MCF 10A (cell line): ENCODE measurements at regions not wholly inside any gene's neighbourhood (a gene's known extent, or its start where the extent isn't known, plus 50 kb on each side); places are given as distances from the start of the nearest gene placed in this dataset.

Source experiments
- BruUV-seq: library from RNA; stranded (reverse); fragments of 400-500 nt; replicated peaks from 2 replicates; lab custom pipeline; 2021; lab: Mats Ljungman, UMichigan
- CTCF ChIA-PET: fragments of 300-600 bp; sonication (Branson Sonifier 250); formaldehyde crosslinking; extraction: SDS; loops from one replicate; lab custom pipeline; 2021; ENCODE audit warnings: antibody characterized with exemption, inconsistent platforms; lab: Yijun Ruan, JAX
- POLR2A ChIA-PET: fragments of 300-600, 350-650 bp; sonication (Branson Sonifier 250); formaldehyde crosslinking; extraction: SDS; loops from one replicate; lab custom pipeline; 2020; ENCODE audit warnings: antibody characterized with exemption, inconsistent platforms; lab: Yijun Ruan, JAX
- DNase-seq: peaks from one replicate; pipeline ENCODE4 v3.0.0-alpha.2; 2018; ENCODE audit not compliant: unreplicated experiment
- H3K27ac Mint-ChIP-seq: one replicate; pipeline ENCODE4 v1.8.0; 2022; ENCODE audit warnings: mild to moderate bottlenecking, low read depth, mixed read lengths; ENCODE audit not compliant: unreplicated experiment
- H3K27me3 Mint-ChIP-seq: one replicate; pipeline ENCODE4 v1.8.0; 2022; ENCODE audit warnings: mixed read lengths; ENCODE audit not compliant: insufficient read depth, unreplicated experiment
- H3K36me3 Mint-ChIP-seq: one replicate; pipeline ENCODE4 v1.8.0; 2022; ENCODE audit warnings: mild to moderate bottlenecking, moderate library complexity, mixed read lengths; ENCODE audit not compliant: insufficient read depth, unreplicated experiment
- H3K4me1 Mint-ChIP-seq: one replicate; pipeline ENCODE4 v1.8.0; 2022; ENCODE audit warnings: mixed read lengths; ENCODE audit not compliant: insufficient read depth, unreplicated experiment
- H3K4me3 Mint-ChIP-seq: one replicate; pipeline ENCODE4 v1.8.0; 2022; ENCODE audit warnings: mild to moderate bottlenecking, moderate library complexity, mixed read lengths; ENCODE audit not compliant: unreplicated experiment
- H3K9me3 Mint-ChIP-seq: one replicate; pipeline ENCODE4 v1.8.0; 2022; ENCODE audit warnings: mixed read lengths; ENCODE audit not compliant: unreplicated experiment
- intact Hi-C: fragments of 100-400 bp; cut with micrococcal nuclease; formaldehyde crosslinking; loops from 2 replicates; pipeline ENCODE4 v1.14.1; 2022
- TF ChIP-seq, protein P1 (sequence below): fragments of 200-600 bp; IDR thresholded peaks from one replicate; pipeline ENCODE4 v1.8.0; 2022; ENCODE audit warnings: antibody characterized with exemption, mild to moderate bottlenecking; ENCODE audit not compliant: unreplicated experiment

DNA sequence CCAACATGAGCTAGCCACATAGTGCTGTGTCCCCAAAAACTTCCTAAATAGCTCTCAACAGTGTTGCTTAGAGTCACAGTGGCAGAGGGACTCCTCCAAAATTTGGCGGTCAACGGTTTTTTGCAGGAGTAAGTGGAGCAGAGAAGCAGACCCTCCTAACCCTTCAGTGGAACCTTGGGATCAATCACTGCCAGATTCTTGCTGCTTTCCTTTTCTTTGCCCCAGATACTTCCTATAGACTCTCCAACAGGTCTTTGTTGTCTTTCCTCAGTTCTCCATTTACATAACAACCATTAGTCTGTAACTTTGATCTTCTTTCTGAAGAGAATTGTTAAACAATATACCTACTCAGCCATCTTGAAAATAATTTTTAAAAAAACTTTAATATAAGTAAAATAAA, 556.1 kb downstream of the BRINP3 start:
- CTCF ChIA-PET, result no interaction called here
- intact Hi-C loops, result no loop called here
- POLR2A ChIA-PET, result no interaction called here

DNA sequence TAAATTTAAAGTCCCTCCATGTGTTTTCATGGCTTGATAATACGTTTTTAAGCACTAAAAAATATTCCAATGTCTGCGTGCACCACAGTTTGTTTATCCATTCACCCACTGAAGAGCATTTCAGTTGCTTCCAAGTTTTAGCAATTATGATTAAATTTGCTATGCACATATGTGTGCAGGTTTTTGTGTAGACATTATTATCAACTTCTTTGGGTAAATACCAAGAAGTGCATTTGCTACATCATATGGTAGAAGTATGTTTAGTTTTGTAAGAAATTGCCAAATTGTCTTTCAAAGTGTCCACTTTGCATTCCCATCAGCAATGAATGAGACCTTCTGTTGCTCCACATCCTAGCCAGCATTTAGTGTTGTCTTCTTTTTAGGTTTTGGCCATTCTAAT, 550.0 kb downstream of the BRINP3 start:
- TF ChIP-seq, protein P1, sequence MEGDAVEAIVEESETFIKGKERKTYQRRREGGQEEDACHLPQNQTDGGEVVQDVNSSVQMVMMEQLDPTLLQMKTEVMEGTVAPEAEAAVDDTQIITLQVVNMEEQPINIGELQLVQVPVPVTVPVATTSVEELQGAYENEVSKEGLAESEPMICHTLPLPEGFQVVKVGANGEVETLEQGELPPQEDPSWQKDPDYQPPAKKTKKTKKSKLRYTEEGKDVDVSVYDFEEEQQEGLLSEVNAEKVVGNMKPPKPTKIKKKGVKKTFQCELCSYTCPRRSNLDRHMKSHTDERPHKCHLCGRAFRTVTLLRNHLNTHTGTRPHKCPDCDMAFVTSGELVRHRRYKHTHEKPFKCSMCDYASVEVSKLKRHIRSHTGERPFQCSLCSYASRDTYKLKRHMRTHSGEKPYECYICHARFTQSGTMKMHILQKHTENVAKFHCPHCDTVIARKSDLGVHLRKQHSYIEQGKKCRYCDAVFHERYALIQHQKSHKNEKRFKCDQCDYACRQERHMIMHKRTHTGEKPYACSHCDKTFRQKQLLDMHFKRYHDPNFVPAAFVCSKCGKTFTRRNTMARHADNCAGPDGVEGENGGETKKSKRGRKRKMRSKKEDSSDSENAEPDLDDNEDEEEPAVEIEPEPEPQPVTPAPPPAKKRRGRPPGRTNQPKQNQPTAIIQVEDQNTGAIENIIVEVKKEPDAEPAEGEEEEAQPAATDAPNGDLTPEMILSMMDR, result no peak
- no peak for DNase-seq
- Mint-ChIP-seq H3K27me3 (no peaks in the 10 kb centered on the region), H3K36me3 (no peaks in the 10 kb centered on the region), H3K9me3 (peaks cover 18% of the 10 kb centered on the region), H3K4me1 (no peaks in the 10 kb centered on the region), H3K27ac (no peak overlapping the region), H3K4me3 (no peak overlapping the region)
- ChIA-PET CTCF (no interaction called here), POLR2A (no interaction called here)
- intact Hi-C loops, result no loop called here
- BruUV-seq, result no TSS peak

More for the DNA sequence above, 556.1 kb downstream of the BRINP3 start:
- no peak for DNase-seq
- no peaks in the 10 kb centered on the region for H3K36me3 Mint-ChIP-seq
- H3K27me3 Mint-ChIP-seq, result no peaks in the 10 kb centered on the region
- no TSS peak for BruUV-seq
- H3K27ac Mint-ChIP-seq, result no peak overlapping the region
- peaks cover 30% of the 10 kb centered on the region for H3K9me3 Mint-ChIP-seq
- TF ChIP-seq, protein P1, result no peak
- no peak overlapping the region for H3K4me3 Mint-ChIP-seq
- H3K4me1 Mint-ChIP-seq, result no peaks in the 10 kb centered on the region

DNA sequence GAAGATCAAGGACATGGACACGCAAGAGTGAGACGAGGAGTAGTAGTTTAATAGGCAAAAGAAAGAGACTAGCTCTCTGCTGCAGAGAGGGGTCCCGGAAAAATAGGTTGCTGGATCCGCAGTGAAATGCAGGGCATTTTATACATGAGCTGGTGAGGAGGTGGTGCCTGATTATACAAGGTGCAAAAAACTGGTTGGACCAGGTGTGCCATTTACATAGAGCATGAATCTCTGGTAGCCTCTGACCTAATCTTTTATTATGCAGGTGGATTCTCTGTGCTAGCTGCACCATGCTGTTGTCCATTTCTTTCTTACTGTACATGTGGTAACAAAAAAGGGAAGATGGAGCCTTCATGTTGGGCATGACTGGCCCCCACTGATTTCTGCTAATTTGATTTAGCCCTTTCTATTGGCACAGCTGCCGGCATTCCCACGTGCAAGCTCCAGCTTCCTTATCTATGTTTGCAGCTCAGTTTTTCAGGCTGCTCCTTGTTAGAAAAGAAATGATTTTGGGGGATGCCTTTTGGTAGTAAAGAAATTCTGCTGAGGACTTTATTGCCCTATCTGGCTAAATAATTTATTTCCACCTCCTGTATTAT, 548.1 kb downstream of the BRINP3 start:
- CTCF ChIA-PET, result interaction anchor here (0.7 kb wide), 1 partner anchor 9 kb away, joined by 3 read pairs; no protein-coding TSS in a partner anchor
- Mint-ChIP-seq H3K4me1 (no peaks in the 10 kb centered on the region), H3K27me3 (no peaks in the 10 kb centered on the region), H3K36me3 (no peaks in the 10 kb centered on the region), H3K27ac (no peak overlapping the region), H3K9me3 (peaks cover 6% of the 10 kb centered on the region), H3K4me3 (no peak overlapping the region)
- TF ChIP-seq, protein P1, result no peak
- intact Hi-C loops, result no loop called here
- POLR2A ChIA-PET, result no interaction called here
- DNase-seq, result no peak
- no TSS peak for BruUV-seq

DNA sequence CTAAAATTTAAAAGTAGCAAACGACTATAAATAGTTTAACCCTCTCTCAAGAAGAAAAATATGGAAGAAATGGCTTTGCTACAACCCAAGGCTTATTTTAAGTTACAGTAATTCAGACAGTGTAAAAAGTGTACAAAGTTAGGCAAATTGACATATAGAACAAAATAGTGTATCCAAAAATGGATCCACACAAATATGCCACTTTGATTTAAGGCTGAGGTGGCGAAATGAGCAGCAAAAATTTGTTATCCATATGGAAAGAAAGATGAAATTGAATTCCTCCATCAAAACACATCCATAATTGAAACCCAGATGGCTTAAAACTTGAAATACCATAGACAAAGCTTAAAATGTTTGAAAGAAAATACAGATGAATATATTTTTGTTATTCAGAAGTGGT, 540.8 kb downstream of the BRINP3 start:
- CTCF ChIA-PET, result interaction anchor here (0.6 kb wide), 2 partner anchors 16 to 281 kb away, joined by 3 to 5 read pairs; no protein-coding TSS in a partner anchor
- Mint-ChIP-seq H3K36me3 (no peaks in the 10 kb centered on the region), H3K27me3 (no peaks in the 10 kb centered on the region), H3K4me1 (peaks cover 6% of the 10 kb centered on the region), H3K4me3 (no peak overlapping the region), H3K27ac (no peak overlapping the region), H3K9me3 (no peaks in the 10 kb centered on the region)
- POLR2A ChIA-PET, result no interaction called here
- no TSS peak for BruUV-seq
- no peak for DNase-seq
- intact Hi-C loops, result no loop called here
- TF ChIP-seq, protein P1, result no peak
